ENCODE measurements at regions not wholly inside any gene's neighbourhood (a gene's known extent, or its start where the extent isn't known, plus 50 kb on each side); places are given as distances from the start of the nearest gene placed in this dataset.

GRCh38 chr3:88704338-88704737 lies 403.1 kb upstream of the EPHA3 start:
- TF ChIP-seq CTCF (IDR thresholded peaks at IDR 0.05) = no peak
- no peak for TF ChIP-seq POLR2AphosphoS5 (IDR thresholded peaks at IDR 0.05)
- TF ChIP-seq POLR2A (IDR thresholded peaks at IDR 0.05) = no peak

Data from breast epithelium (tissue), 3 donors.